IMR-90 (cell line): ENCODE measurements at regions not wholly inside any gene's neighbourhood (a gene's known extent, or its start where the extent isn't known, plus 50 kb on each side); places are given as distances from the start of the nearest gene placed in this dataset.
"Not testable (repeated sequence)": the region's sequence is repeated elsewhere in the genome, so short reads cannot be mapped to it uniquely, and the experiment has no call there.

Source experiments
- CEBPB ChIP-seq: IDR thresholded peaks from 2 replicates; pipeline ENCODE4 v1.6.1; 2012; ENCODE audit warnings: low read depth, low read length, improper control_type of control experiment
- FOS ChIP-seq: fragments of 150-350 bp; IDR thresholded peaks from 2 replicates; pipeline ENCODE4 v1.6.1; 2016; ENCODE audit warnings: low read depth, low read length
- MAFK ChIP-seq: IDR thresholded peaks from 2 replicates; pipeline ENCODE4 v1.6.1; 2012; ENCODE audit warnings: low read depth, low read length, improper control_type of control experiment
- MAZ ChIP-seq: IDR thresholded peaks from 2 replicates; pipeline ENCODE4 v1.6.1; 2012; ENCODE audit warnings: low read depth, mild to moderate bottlenecking, low read length, improper control_type of control experiment, moderate library complexity, borderline replicate concordance
- MXI1 ChIP-seq: IDR thresholded peaks from 2 replicates; pipeline ENCODE4 v1.6.1; 2012; ENCODE audit warnings: low read depth, mild to moderate bottlenecking, low read length, moderate library complexity, borderline replicate concordance
- NFE2L2 ChIP-seq: fragments of 150-350 bp; IDR thresholded peaks from 2 replicates; pipeline ENCODE4 v1.6.1; 2016; ENCODE audit warnings: low read depth, mild to moderate bottlenecking, low read length
- POLR2A ChIP-seq: IDR thresholded peaks from 2 replicates; pipeline ENCODE4 v1.6.1; 2012; ENCODE audit warnings: mild to moderate bottlenecking, low read depth, low read length
- RAD21 ChIP-seq: IDR thresholded peaks from 2 replicates; pipeline ENCODE4 v1.6.1; 2012; ENCODE audit warnings: low read length, improper control_type of control experiment
- TF ChIP-seq, protein P1 (sequence below): conservative IDR thresholded peaks from 2 replicates; pipeline ENCODE4 v1.5.1; 2012; ENCODE audit warnings: mild to moderate bottlenecking, low read depth, low read length, improper control_type of control experiment

DNA sequence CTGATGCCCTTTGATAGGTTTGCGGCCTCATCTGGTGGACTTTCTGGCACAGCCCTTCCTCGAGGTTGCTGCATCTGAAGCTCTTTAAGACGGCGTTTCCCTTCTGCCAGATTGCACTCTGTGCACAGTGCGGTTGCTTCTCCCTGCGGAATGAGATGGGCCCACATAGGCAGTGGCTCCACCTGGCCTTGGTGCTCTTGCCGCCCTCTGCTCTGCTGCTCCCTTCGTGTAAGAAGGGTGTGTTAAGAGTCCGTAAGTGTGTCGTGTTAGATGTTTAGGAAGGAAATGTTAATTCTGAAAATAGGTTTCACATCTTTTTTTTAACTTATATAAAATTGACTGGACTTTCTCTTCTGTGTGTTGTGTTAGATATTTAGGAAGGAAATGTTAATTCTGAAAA is 240.3 kb downstream of the RTP5 start:
- TF ChIP-seq FOS, CEBPB, MAZ, POLR2A, MXI1, NFE2L2, RAD21, MAFK: not testable (repeated sequence)
- TF ChIP-seq, protein P1, sequence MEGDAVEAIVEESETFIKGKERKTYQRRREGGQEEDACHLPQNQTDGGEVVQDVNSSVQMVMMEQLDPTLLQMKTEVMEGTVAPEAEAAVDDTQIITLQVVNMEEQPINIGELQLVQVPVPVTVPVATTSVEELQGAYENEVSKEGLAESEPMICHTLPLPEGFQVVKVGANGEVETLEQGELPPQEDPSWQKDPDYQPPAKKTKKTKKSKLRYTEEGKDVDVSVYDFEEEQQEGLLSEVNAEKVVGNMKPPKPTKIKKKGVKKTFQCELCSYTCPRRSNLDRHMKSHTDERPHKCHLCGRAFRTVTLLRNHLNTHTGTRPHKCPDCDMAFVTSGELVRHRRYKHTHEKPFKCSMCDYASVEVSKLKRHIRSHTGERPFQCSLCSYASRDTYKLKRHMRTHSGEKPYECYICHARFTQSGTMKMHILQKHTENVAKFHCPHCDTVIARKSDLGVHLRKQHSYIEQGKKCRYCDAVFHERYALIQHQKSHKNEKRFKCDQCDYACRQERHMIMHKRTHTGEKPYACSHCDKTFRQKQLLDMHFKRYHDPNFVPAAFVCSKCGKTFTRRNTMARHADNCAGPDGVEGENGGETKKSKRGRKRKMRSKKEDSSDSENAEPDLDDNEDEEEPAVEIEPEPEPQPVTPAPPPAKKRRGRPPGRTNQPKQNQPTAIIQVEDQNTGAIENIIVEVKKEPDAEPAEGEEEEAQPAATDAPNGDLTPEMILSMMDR: not testable (repeated sequence)
